WERI-Rb-1 (cell line): ENCODE measurements at regions not wholly inside any gene's neighbourhood (a gene's known extent, or its start where the extent isn't known, plus 50 kb on each side); places are given as distances from the start of the nearest gene placed in this dataset.

Source experiments
- DNase-seq: peaks from one replicate; pipeline ENCODE4 v3.0.0-alpha.2; 2020
- H3K27ac ChIP-seq: fragments of 250-450 bp; sonication (Bioruptor Pico); 2 replicates; pipeline ENCODE4 v1.5.1; 2020; ENCODE audit warnings: mild to moderate bottlenecking, moderate library complexity
- H3K27me3 ChIP-seq: fragments of 250-450 bp; sonication (Bioruptor Pico); 2 replicates; pipeline ENCODE4 v1.5.1; 2021; ENCODE audit warnings: mild to moderate bottlenecking, low read depth, moderate library complexity; ENCODE audit not compliant: insufficient read depth, severe bottlenecking
- H3K36me3 ChIP-seq: fragments of 250-450 bp; sonication (Bioruptor Pico); 2 replicates; pipeline ENCODE4 v1.5.1; 2020; ENCODE audit warnings: mild to moderate bottlenecking, moderate library complexity
- H3K4me3 ChIP-seq: 2 replicates; pipeline ENCODE4 v1.5.1; 2011; ENCODE audit warnings: low read depth, mild to moderate bottlenecking, control low read depth, low read length
- H3K9me3 ChIP-seq: fragments of 250-450 bp; sonication (Bioruptor Pico); 2 replicates; pipeline ENCODE4 v1.5.1; 2021; ENCODE audit warnings: mild to moderate bottlenecking, moderate library complexity; ENCODE audit not compliant: severe bottlenecking
- CTCF ChIP-seq: IDR thresholded peaks from 2 replicates; pipeline ENCODE4 v1.5.1; 2011; ENCODE audit warnings: low read depth, mild to moderate bottlenecking, control low read depth, inconsistent platforms, low read length

GRCh38 chr7:31249671-31250070 is 90.9 kb downstream of the NEUROD6 start:
- Histone ChIP-seq H3K27me3 (peaks cover 3% of the 10 kb centered on the region), H3K36me3 (no peaks in the 10 kb centered on the region), H3K9me3 (no peaks in the 10 kb centered on the region), H3K4me3 (no peak overlapping the region), H3K27ac (no peak overlapping the region)
- no peak for DNase-seq
- TF ChIP-seq CTCF = no peak

- no peaks in the 10 kb centered on the region for H3K9me3 ChIP-seq
- no peak for DNase-seq
- no peak for TF ChIP-seq CTCF
- peaks cover 9% of the 10 kb centered on the region for H3K27me3 ChIP-seq
- H3K36me3 ChIP-seq = no peaks in the 10 kb centered on the region
- H3K27ac ChIP-seq = no peak overlapping the region
- no peak overlapping the region for H3K4me3 ChIP-seq
Measured at GRCh38 chr7:31236868-31237267, 103.7 kb downstream of the NEUROD6 start.

GRCh38 chr7:31234836-31235605 is 105.5 kb downstream of the NEUROD6 start:
- no peak for TF ChIP-seq CTCF
- Histone ChIP-seq H3K27ac (no peak overlapping the region), H3K9me3 (no peaks in the 10 kb centered on the region), H3K4me3 (no peak overlapping the region), H3K36me3 (no peaks in the 10 kb centered on the region), H3K27me3 (peaks cover 7% of the 10 kb centered on the region)
- no peak for DNase-seq

GRCh38 chr7:31228957-31229356 is 111.6 kb downstream of the NEUROD6 start:
- no peak for TF ChIP-seq CTCF
- H3K27me3 ChIP-seq = peaks cover 6% of the 10 kb centered on the region
- no peaks in the 10 kb centered on the region for H3K36me3 ChIP-seq

GRCh38 chr7:31214751-31215150 is 125.8 kb downstream of the NEUROD6 start:
- no peak for TF ChIP-seq CTCF
- no peaks in the 10 kb centered on the region for H3K36me3 ChIP-seq
- no peak overlapping the region for H3K4me3 ChIP-seq
- H3K27ac ChIP-seq = no peak overlapping the region
- no peak for DNase-seq
- H3K9me3 ChIP-seq = no peaks in the 10 kb centered on the region
- peaks cover 4% of the 10 kb centered on the region for H3K27me3 ChIP-seq

More at GRCh38 chr7:31228957-31229356, 111.6 kb downstream of the NEUROD6 start:
- Histone ChIP-seq H3K9me3 (no peaks in the 10 kb centered on the region), H3K4me3 (no peak overlapping the region), H3K27ac (no peak overlapping the region)
- DNase-seq = no peak

GRCh38 chr7:31211281-31211680 is 129.2 kb downstream of the NEUROD6 start:
- no peaks in the 10 kb centered on the region for H3K36me3 ChIP-seq
- no peak for DNase-seq
- no peaks in the 10 kb centered on the region for H3K9me3 ChIP-seq
- H3K4me3 ChIP-seq = no peak overlapping the region
- no peak for TF ChIP-seq CTCF
- H3K27me3 ChIP-seq = peaks cover 1% of the 10 kb centered on the region
- H3K27ac ChIP-seq = no peak overlapping the region
